AG04449 (cell line): ENCODE measurements at regions not wholly inside any gene's neighbourhood (a gene's known extent, or its start where the extent isn't known, plus 50 kb on each side); places are given as distances from the start of the nearest gene placed in this dataset.

ENCODE experiments used
- CTCF ChIA-PET: fragments of 350-600 bp; formaldehyde crosslinking; extraction: SDS; loops from one replicate; lab custom pipeline; 2021; ENCODE audit warnings: antibody characterized with exemption; lab: Yijun Ruan, JAX
- POLR2A ChIA-PET: fragments of 400-600, 350-600 bp; formaldehyde crosslinking; extraction: SDS; loops from one replicate; lab custom pipeline; 2020; ENCODE audit warnings: antibody characterized with exemption, inconsistent platforms; lab: Yijun Ruan, JAX
- DNase-seq: peaks from one replicate; pipeline ENCODE4 v3.0.0-alpha.2; 2010; ENCODE audit warnings: low read depth, low spot score
- H3K4me3 ChIP-seq: 2 replicates; pipeline ENCODE4 v1.5.1; 2011; ENCODE audit warnings: low read depth, mild to moderate bottlenecking, control low read depth, low read length
- TF ChIP-seq, protein P1 (sequence below): IDR thresholded peaks from one replicate; pipeline ENCODE4 v1.5.1; 2011; ENCODE audit warnings: mild to moderate bottlenecking, moderate library complexity, low read length, control low read depth, inconsistent platforms; ENCODE audit not compliant: insufficient read depth; ENCODE audit errors: missing control alignments

DNA sequence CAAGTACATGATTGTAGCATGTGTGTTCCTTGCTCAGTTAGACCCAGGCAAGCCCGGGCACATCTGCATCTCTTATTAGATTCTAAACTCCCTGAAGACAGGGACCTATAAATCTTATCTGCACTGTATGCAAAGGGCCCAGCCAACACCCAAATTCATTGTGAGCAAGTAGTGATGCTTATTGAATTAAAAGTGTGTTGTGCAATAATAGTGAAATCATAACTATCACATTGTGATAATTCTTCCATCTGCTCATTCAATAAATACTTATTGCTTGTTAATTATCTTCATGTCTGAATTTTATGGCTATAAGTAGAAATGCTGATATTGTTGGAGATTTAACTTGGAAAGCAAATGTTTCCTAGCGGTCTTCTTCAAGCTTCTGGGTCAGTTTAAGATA lies 387.5 kb downstream of the SLC4A3 start:
- TF ChIP-seq, protein P1, sequence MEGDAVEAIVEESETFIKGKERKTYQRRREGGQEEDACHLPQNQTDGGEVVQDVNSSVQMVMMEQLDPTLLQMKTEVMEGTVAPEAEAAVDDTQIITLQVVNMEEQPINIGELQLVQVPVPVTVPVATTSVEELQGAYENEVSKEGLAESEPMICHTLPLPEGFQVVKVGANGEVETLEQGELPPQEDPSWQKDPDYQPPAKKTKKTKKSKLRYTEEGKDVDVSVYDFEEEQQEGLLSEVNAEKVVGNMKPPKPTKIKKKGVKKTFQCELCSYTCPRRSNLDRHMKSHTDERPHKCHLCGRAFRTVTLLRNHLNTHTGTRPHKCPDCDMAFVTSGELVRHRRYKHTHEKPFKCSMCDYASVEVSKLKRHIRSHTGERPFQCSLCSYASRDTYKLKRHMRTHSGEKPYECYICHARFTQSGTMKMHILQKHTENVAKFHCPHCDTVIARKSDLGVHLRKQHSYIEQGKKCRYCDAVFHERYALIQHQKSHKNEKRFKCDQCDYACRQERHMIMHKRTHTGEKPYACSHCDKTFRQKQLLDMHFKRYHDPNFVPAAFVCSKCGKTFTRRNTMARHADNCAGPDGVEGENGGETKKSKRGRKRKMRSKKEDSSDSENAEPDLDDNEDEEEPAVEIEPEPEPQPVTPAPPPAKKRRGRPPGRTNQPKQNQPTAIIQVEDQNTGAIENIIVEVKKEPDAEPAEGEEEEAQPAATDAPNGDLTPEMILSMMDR = no peak
- no peak overlapping the region for H3K4me3 ChIP-seq
- POLR2A ChIA-PET = no interaction called here
- no peak for DNase-seq
- CTCF ChIA-PET = no interaction called here

DNA sequence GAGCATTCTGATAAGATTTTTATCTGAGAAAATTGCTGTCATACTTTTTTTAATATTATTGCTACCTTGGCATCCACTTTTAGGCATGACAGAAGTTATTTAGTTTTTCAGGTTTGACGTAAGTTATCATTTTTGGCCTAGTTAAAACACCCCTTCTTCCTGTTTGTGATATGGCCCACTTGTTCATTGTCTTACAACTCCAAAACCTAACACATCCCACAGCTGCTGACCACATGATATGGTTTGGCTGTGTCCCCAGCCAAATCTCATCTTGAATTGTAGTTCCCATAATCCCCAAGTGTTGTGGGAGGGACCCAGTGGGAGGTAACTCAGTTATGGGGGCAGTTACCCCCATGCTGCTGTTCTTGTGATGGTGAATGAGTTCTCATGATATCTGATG lies 388.1 kb downstream of the SLC4A3 start:
- ChIA-PET CTCF (no interaction called here), POLR2A (no interaction called here)
- DNase-seq = no peak
- TF ChIP-seq, protein P1 = no peak
- H3K4me3 ChIP-seq = no peak overlapping the region

DNA sequence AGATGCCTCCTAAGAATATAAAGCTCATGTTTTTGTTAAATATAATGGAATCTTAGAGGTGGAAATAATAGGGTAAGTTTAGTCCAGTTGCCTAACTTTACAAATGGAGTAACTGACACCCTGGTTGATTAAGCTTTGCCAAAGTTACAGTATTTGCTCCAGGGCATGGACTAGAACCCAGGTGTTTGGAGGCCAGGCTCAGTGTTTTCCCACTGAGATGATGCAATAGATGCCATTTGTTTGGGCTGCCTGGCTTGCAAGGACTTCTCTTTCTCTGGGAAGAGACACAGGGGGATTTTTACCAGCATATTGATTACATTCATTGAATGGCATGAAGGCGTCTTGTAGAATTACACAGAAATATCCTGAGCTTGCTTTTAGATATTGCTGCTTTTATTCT lies 397.8 kb downstream of the SLC4A3 start:
- ChIA-PET POLR2A (no interaction called here), CTCF (no interaction called here)
- no peak for DNase-seq
- H3K4me3 ChIP-seq = no peak overlapping the region
- TF ChIP-seq, protein P1 = no peak

DNA sequence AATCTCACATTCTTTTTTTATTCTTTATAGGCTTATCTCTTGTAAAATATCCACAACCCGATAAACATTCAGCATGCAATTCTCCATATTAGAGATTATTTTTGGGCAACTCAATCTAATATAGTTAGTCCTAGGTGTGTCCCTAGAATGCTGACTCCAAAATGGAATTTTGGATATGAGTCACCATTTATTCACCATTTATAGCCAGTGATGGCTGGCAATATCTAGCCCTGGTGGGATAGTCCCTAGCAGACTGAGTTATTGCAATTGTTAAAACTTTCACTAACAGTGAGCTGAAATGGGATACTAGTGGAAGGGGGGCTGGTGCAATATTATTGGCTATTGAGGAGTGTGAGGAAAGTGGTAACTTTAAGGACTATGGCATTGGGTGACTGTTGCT lies 401.6 kb downstream of the SLC4A3 start:
- H3K4me3 ChIP-seq = no peak overlapping the region
- TF ChIP-seq, protein P1 = no peak
- CTCF ChIA-PET = interaction anchor here (0.9 kb wide), 1 partner anchor 22 kb away, joined by 3 read pairs; no protein-coding TSS in a partner anchor
- DNase-seq = no peak
- POLR2A ChIA-PET = interaction anchor here (0.7 kb wide), 1 partner anchor 20 kb away, joined by 3 read pairs; no protein-coding TSS in a partner anchor

DNA sequence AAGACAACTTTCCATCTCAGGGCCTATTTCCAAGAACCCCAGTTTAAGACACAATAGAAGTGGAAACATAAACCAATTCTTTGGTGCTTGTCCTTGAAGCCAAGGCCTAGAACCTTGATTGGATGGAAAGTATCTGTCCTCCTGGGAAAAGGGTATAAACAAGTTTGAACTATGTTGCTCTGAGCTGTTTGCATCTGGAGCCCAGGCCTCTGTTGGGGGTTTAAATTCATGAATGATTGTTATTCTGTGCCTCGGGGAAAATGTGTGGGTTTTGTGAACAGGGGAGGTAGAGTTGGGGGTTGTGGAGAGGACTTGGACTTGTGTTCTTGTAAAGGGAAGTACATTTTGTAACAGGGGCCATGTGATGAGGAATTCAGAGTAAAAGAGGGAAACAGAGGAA lies 406.1 kb downstream of the SLC4A3 start:
- CTCF ChIA-PET = no interaction called here
- DNase-seq = no peak
- POLR2A ChIA-PET = interaction anchor here (0.7 kb wide), 1 partner anchor 45 kb away, joined by 3 read pairs; no protein-coding TSS in a partner anchor
- TF ChIP-seq, protein P1 = no peak
- no peak overlapping the region for H3K4me3 ChIP-seq

DNA sequence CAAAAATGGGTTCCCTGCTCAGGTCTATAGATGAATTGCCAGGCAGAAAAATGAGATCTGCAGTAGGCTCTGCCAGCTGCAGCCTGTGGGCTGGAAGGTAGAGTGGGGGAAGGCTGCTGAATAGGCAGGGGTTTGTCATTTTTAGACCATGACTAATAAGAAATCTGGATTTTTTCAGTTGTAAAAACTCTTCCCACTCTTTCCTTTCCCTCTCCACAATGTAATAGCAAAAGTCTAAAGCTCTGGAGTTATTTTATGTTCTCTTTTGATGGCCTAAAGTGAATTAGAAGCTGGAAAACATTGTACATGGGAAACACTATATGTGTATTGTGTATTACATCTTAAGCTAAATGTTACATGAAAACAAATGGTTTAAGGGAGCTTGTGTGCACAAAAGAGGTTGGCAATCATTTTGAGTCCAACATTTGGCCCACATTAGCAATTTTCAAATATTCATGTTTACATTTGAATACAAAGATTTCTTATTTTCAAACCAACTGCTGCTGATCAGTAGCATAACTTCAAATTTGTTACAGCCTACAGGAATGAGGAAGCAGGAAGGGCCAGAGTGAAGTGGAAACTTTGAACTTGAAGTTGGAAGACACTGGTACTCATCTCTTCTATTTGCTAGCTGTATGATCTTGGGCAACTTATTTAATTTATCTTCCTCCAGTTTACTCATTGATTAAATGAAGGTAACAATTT lies 407.1 kb downstream of the SLC4A3 start:
- DNase-seq = no peak
- CTCF ChIA-PET = interaction anchor here (0.7 to 1.6 kb wide), 2 partner anchors 9 to 14 kb away, joined by 3 to 5 read pairs; no protein-coding TSS in a partner anchor
- TF ChIP-seq, protein P1 = no peak
- POLR2A ChIA-PET = interaction anchor here (0.6 to 1.1 kb wide), 3 partner anchors 27 to 44 kb away, joined by 3 read pairs; no protein-coding TSS in a partner anchor
- no peak overlapping the region for H3K4me3 ChIP-seq
